Epithelial cell of proximal tubule (primary cell): ENCODE measurements at regions not wholly inside any gene's neighbourhood (a gene's known extent, or its start where the extent isn't known, plus 50 kb on each side); places are given as distances from the start of the nearest gene placed in this dataset.

ENCODE experiments used
- DNase-seq: peaks from one replicate; pipeline ENCODE4 v3.0.0-alpha.2; 2011; ENCODE audit warnings: low read depth
- H3K4me3 ChIP-seq: 2 replicates; pipeline ENCODE4 v1.5.1; 2011; ENCODE audit warnings: low read depth, mild to moderate bottlenecking, low read length
- CTCF ChIP-seq: conservative IDR thresholded peaks from 2 replicates; pipeline ENCODE4 v1.5.1; 2012; ENCODE audit warnings: low read depth, mild to moderate bottlenecking, low read length

DNA sequence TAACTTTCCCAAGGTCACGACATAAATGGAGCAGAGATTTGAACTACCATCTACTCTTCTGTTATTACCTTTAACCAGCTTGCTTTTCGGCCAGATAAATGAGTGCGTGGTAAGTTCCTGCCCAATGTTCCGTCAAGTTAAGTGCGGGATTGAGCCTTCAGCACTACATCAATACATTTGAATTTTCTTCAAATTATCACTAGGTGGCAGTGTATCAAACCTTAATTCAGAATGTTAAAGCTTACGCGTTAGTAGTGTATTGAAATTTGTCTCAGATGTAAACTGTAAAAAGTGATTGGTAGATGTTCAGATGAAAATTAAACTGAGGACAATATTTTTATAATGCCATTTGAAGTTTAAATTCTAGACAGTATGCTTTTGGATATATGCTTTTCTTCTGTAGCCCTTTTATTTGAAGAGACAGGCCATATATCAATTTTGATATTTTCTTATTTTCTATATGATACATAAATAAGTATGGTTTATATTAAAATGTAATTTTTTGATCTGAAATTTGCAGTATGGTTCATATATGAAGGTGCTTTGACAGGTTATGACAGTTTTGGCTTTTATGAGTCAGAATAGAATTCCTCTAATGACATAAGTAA lies 681.3 kb downstream of the ADCYAP1 start:
- peak; percentile 54 for TF ChIP-seq CTCF

GRCh38 chr18:1593091-1593490 lies 688.4 kb downstream of the ADCYAP1 start:
- TF ChIP-seq CTCF: no peak
- H3K4me3 ChIP-seq: no peak overlapping the region
- no peak for DNase-seq

More for the DNA sequence above, 681.3 kb downstream of the ADCYAP1 start:
- no peak overlapping the region for H3K4me3 ChIP-seq
- peak; percentile 6 for DNase-seq

DNA sequence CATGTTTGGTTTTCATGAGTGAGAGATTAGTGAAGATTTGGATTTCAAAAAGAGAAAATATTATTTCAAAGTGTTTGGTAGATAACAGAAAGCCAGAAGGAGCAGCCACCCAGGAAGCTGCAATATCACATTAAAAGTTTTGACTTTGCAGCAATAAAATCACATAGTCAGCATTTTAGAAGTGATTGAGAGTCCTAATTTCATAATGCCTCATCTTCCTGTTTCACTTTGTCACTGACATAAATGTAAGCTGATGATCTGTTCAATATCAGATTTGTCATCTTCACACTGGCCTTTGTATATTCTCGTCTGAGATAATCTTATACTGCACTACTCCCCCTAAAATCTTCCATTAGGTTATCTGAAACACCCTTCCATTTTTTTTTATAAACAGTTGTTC lies 690.5 kb downstream of the ADCYAP1 start:
- TF ChIP-seq CTCF: no peak
- no peak overlapping the region for H3K4me3 ChIP-seq
- DNase-seq: no peak

GRCh38 chr18:1599196-1599595 lies 694.5 kb downstream of the ADCYAP1 start:
- no peak overlapping the region for H3K4me3 ChIP-seq
- no peak for DNase-seq
- TF ChIP-seq CTCF: no peak

DNA sequence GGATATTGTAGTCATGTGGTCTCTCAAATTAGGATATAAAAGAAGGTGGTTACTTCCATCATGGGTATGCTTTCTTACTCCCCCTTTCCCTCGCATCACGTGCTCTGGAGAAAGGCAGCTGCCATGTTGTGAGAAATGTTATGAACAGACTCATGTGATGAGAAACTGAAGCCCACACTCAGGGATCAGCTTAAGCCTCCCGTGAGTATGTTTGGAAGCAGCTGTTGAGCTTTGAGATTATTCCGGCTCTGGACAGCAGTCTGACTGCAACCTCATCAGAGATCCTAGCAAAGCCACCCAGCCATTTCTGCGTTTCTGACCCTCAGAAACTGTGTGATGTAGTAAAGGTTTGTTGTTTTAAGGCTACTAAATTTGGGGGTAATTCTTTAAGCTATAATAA lies 700.1 kb downstream of the ADCYAP1 start:
- no peak overlapping the region for H3K4me3 ChIP-seq
- no peak for DNase-seq
- no peak for TF ChIP-seq CTCF

DNA sequence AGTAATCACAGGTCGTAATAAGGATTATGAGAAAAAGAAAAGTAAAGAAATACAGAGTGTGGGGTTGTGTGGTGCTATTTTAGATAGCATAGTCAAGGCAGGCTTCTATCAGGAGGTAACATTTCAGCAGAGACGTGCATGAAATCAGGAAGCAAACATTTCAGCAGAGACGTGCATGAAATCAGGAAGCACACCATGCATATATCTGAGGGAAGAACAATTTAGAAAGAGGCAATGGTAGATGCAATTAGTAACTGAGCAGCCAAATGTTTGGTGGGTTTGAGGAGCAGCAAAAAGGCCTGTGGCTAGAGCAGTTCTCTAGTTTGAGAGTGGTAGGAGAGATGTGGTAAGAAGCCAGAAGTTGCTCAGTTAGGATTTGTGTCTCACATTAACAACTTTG lies 713.7 kb downstream of the ADCYAP1 start:
- H3K4me3 ChIP-seq: no peak overlapping the region
- DNase-seq: no peak
- TF ChIP-seq CTCF: no peak

DNA sequence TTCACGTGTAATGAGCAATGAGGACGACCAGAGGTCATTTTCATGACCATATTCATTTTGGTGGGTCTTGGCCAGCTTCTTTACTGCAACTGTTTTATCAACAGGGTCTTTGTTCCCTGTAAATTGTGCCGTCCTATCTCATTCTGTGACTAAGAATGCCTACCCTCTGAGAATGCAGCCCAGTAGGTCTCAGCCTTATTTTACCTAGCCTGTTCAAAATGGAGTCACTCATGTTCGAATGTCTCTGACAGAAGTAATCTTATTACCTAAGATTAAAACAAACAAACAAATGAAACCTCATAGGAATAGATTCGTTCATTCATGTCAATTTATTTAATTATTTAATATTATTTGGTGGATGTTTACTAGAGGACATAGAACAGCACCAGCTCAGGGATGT lies 714.8 kb downstream of the ADCYAP1 start:
- no peak for TF ChIP-seq CTCF
- no peak overlapping the region for H3K4me3 ChIP-seq
- DNase-seq: no peak
